Ascending aorta (tissue), 2 donors: ENCODE measurements at regions not wholly inside any gene's neighbourhood (a gene's known extent, or its start where the extent isn't known, plus 50 kb on each side); places are given as distances from the start of the nearest gene placed in this dataset.

ENCODE experiments used
- DNase-seq, 2 donors: peaks; one replicate each; pipeline ENCODE4 v3.0.0-alpha.2; 2019; ENCODE audit warnings: low spot score in 2 of 2
- H3K27ac ChIP-seq, 2 donors: fragments of 200-600 bp; sonication (generic); one replicate each; pipeline ENCODE4 v1.5.1; 2016 to 2017; ENCODE audit warnings: mild to moderate bottlenecking in 1 of 2
- H3K27me3 ChIP-seq: fragments of 200-600 bp; sonication (generic); one replicate; pipeline ENCODE4 v1.5.1; 2017
- H3K36me3 ChIP-seq, 2 donors: fragments of 200-600 bp; sonication (generic); one replicate each; pipeline ENCODE4 v1.5.1; 2016
- H3K4me1 ChIP-seq, 2 donors: fragments of 200-600 bp; sonication (generic); one replicate each; pipeline ENCODE4 v1.5.1; 2016 to 2017; ENCODE audit warnings: mild to moderate bottlenecking in 1 of 2
- H3K4me3 ChIP-seq, 2 donors: fragments of 200-600 bp; sonication (generic); one replicate each; pipeline ENCODE4 v1.5.1; 2016 to 2017; ENCODE audit warnings: mild to moderate bottlenecking in 1 of 2
- H3K9me3 ChIP-seq, 2 donors: fragments of 200-600 bp; sonication (generic); one replicate each; pipeline ENCODE4 v1.5.1; 2016
- CTCF ChIP-seq, 3 experiments: fragments of 200-600 bp in 2 of 3; fragments of 450-650 bp in 1 of 3; sonication (generic) in 2 of 3; IDR thresholded peaks; one replicate each; pipeline ENCODE4 v1.5.1; 2016 to 2019; ENCODE audit warnings: antibody characterized with exemption in 3 of 3, mild to moderate bottlenecking in 1 of 3, moderate library complexity in 1 of 3
- intact Hi-C: fragments of 100-400 bp; cut with DNase I; formaldehyde crosslinking; loops from one replicate; pipeline ENCODE4 v1.15.1; 2023

GRCh38 chr1:221503268-221503667, 238.6 kb downstream of the DUSP10 start:
- intact Hi-C loops, result no loop called here
- H3K27ac ChIP-seq, result no peak overlapping the region
- peaks cover 4 to 9% of the 10 kb centered on the region in 2 donors for H3K9me3 ChIP-seq
- no peak for TF ChIP-seq CTCF (IDR thresholded peaks at IDR 0.05)
- no peak overlapping the region for H3K4me3 ChIP-seq
- H3K4me1 ChIP-seq, result no peaks in the 10 kb centered on the region
- H3K27me3 ChIP-seq, result no peaks in the 10 kb centered on the region
- DNase-seq, result no peak
- no peaks in the 10 kb centered on the region for H3K36me3 ChIP-seq

DNA sequence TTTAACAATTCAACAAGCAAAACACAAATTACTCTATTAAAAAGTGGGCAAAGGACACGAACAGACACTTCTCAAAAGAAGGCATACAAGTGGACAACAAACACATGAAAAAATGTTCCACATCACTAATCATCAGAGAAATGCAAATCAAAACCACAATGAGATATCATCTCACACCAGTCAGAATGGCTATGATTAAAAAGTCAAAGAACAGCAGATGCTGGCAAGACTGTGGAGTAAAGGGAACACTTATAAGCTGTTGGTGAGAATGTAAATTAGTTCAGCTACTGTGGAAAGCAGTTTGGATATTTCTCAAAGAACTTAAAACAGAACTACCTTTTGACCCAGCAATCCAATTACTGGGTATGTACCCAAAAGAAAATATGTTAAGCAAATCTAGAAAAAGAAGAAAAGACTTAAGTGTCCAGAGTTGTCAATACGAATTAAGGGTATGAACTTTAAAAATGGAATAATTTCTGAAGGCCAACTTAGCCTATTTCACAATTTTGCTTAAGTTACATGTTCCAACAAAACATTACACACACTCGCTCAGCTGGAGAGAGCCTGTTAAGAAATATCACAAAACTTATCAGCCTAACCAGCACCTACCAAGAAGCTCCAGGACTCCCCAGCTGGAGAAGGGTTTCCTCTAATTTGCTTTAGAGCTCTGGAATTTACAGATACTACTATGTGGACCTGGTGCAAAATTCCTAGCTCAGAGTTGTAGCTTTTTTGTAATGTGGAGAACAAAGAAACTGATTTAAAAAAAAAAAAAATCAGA, 232.1 kb downstream of the DUSP10 start:
- Histone ChIP-seq H3K4me3 (no peak overlapping the region), H3K36me3 (no peaks in the 10 kb centered on the region), H3K9me3 (peaks cover 4 to 9% of the 10 kb centered on the region in 2 donors), H3K27me3 (no peaks in the 10 kb centered on the region), H3K27ac (no peak overlapping the region), H3K4me1 (no peaks in the 10 kb centered on the region)
- no peak for TF ChIP-seq CTCF (IDR thresholded peaks at IDR 0.05)
- intact Hi-C loops, result no loop called here
- no peak for DNase-seq

GRCh38 chr1:221510793-221511503, 230.9 kb downstream of the DUSP10 start:
- no peak for TF ChIP-seq CTCF (IDR thresholded peaks at IDR 0.05)
- H3K27me3 ChIP-seq, result no peaks in the 10 kb centered on the region
- no peak overlapping the region for H3K27ac ChIP-seq
- H3K36me3 ChIP-seq, result no peaks in the 10 kb centered on the region
- H3K4me1 ChIP-seq, result no peaks in the 10 kb centered on the region
- H3K4me3 ChIP-seq, result no peak overlapping the region
- intact Hi-C loops, result no loop called here
- no peak for DNase-seq
- H3K9me3 ChIP-seq, result peaks cover 3 to 4% of the 10 kb centered on the region in 2 donors

DNA sequence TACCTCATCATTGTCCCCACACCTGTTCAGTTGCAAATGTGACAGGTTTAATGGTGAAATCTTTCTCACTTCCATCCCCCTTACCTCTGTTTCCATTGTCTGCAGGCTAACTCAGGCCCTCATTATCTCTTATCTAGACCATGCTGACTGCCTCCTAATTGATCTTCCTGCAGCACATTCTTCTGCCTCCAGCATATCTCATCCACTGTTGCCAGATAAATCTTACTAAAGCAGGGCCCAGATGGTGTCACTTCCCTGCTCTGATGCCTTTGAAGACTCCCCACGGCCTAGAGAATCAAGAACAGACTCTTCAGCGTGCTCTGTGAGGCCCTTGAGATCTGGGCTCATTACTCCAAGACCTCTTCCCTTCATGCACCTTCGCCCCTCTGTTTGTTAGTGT, 230.1 kb downstream of the DUSP10 start:
- H3K36me3 ChIP-seq, result no peaks in the 10 kb centered on the region
- DNase-seq, result no peak
- H3K9me3 ChIP-seq, result no peaks in the 10 kb centered on the region
- TF ChIP-seq CTCF (IDR thresholded peaks at IDR 0.05), result no peak
- intact Hi-C loops, result no loop called here
- no peak overlapping the region for H3K4me3 ChIP-seq
- no peaks in the 10 kb centered on the region for H3K4me1 ChIP-seq
- no peak overlapping the region for H3K27ac ChIP-seq
- H3K27me3 ChIP-seq, result no peaks in the 10 kb centered on the region

- Histone ChIP-seq H3K27me3 (no peaks in the 10 kb centered on the region), H3K4me1 (no peaks in the 10 kb centered on the region), H3K4me3 (no peak overlapping the region), H3K27ac (no peak overlapping the region), H3K36me3 (no peaks in the 10 kb centered on the region), H3K9me3 (no peaks in the 10 kb centered on the region)
- DNase-seq, result no peak
- no peak for TF ChIP-seq CTCF (IDR thresholded peaks at IDR 0.05)
- intact Hi-C loops, result no loop called here
These were observed 227.1 kb downstream of the DUSP10 start for GRCh38 chr1:221514806-221515205.
